IMR-90 (cell line): ENCODE measurements at regions not wholly inside any gene's neighbourhood (a gene's known extent, or its start where the extent isn't known, plus 50 kb on each side); places are given as distances from the start of the nearest gene placed in this dataset.

ENCODE experiments used
- ATAC-seq: fragments of 200-7000 bp; cut with Tn5 transposase; 2 replicates; pipeline ENCODE4 v1.9.1; 2020; ENCODE audit warnings: low read depth, mild to moderate bottlenecking, moderate library complexity
- BruUV-seq: library from RNA; stranded (reverse); fragments of 400-500 nt; replicated peaks from 2 replicates; lab custom pipeline; 2021; lab: Mats Ljungman, UMichigan
- CTCF ChIA-PET: fragments of 300-600 bp; formaldehyde crosslinking; extraction: SDS; loops from one replicate; lab custom pipeline; 2021; ENCODE audit warnings: antibody characterized with exemption; lab: Yijun Ruan, JAX
- POLR2A ChIA-PET: fragments of 300-600 bp; sonication (Branson Sonifier 250); formaldehyde crosslinking; loops from one replicate; lab custom pipeline; 2022; ENCODE audit warnings: antibody characterized with exemption; ENCODE audit not compliant: unreplicated experiment; lab: Charles Lee
- DNase-seq: peaks from one replicate; pipeline ENCODE4 v3.0.0; 2013
- H2AFZ ChIP-seq: replicated peaks from 2 replicates; pipeline ENCODE3; 2013; ENCODE audit warnings: low read length, mild to moderate bottlenecking; ENCODE audit not compliant: poor library complexity
- H2AK5ac ChIP-seq: 2 replicates; pipeline ENCODE4 v1.6.1; 2013; ENCODE audit warnings: low read depth, low read length, inconsistent platforms
- H2AK9ac ChIP-seq: replicated peaks from 2 replicates; pipeline ENCODE3; 2013; ENCODE audit warnings: mild to moderate bottlenecking, low read depth, low read length, moderate library complexity; ENCODE audit not compliant: poor library complexity
- H2BK120ac ChIP-seq: 2 replicates; pipeline ENCODE4 v1.6.1; 2013; ENCODE audit warnings: low read depth, low read length, inconsistent platforms
- H2BK15ac ChIP-seq: 3 replicates; pipeline ENCODE4 v1.6.1; 2013; ENCODE audit warnings: low read depth, low read length, inconsistent platforms
- H2BK20ac ChIP-seq: 2 replicates; pipeline ENCODE4 v1.6.1; 2013; ENCODE audit warnings: low read depth, mild to moderate bottlenecking, inconsistent platforms, low read length, moderate library complexity
- H2BK5ac ChIP-seq: 2 replicates; pipeline ENCODE4 v1.6.1; 2013; ENCODE audit warnings: mild to moderate bottlenecking, low read depth, low read length, inconsistent platforms; ENCODE audit not compliant: poor library complexity, severe bottlenecking
- H3K14ac ChIP-seq: replicated peaks from 2 replicates; pipeline ENCODE4 v1.6.1; 2013; ENCODE audit warnings: low read depth, low read length, inconsistent platforms
- H3K18ac ChIP-seq: 2 replicates; pipeline ENCODE4 v1.6.1; 2013; ENCODE audit warnings: low read depth, low read length, control low read depth
- H3K23ac ChIP-seq: 2 replicates; pipeline ENCODE4 v1.6.1; 2013; ENCODE audit warnings: low read depth, low read length, inconsistent platforms
- H3K27ac ChIP-seq: 2 replicates; pipeline ENCODE4 v1.5.1; 2013; ENCODE audit warnings: mild to moderate bottlenecking, control low read depth, low read length; ENCODE audit not compliant: insufficient read depth
- H3K27me3 ChIP-seq: 2 replicates; pipeline ENCODE4 v1.6.1; 2013; ENCODE audit warnings: low read length; ENCODE audit not compliant: control insufficient read depth, insufficient read depth
- H3K36me3 ChIP-seq: 2 replicates; pipeline ENCODE4 v1.6.1; 2013; ENCODE audit warnings: low read length, mixed read lengths; ENCODE audit not compliant: control insufficient read depth, insufficient read depth
- H3K4ac ChIP-seq: 2 replicates; pipeline ENCODE4 v1.6.1; 2013; ENCODE audit warnings: low read depth, low read length, inconsistent platforms
- H3K4me1 ChIP-seq: 2 replicates; pipeline ENCODE4 v1.6.1; 2013; ENCODE audit warnings: low read length, mixed read lengths; ENCODE audit not compliant: control insufficient read depth, insufficient read depth
- H3K4me2 ChIP-seq: 2 replicates; pipeline ENCODE4 v1.6.1; 2013; ENCODE audit warnings: low read depth, mild to moderate bottlenecking, control low read depth, low read length, moderate library complexity
- H3K4me3 ChIP-seq: 2 replicates; pipeline ENCODE4 v1.5.1; 2013; ENCODE audit warnings: low read depth, mild to moderate bottlenecking, control low read depth, low read length, moderate library complexity; ENCODE audit not compliant: insufficient read depth
- H3K56ac ChIP-seq: 2 replicates; pipeline ENCODE4 v1.6.1; 2013; ENCODE audit warnings: low read length, inconsistent platforms; ENCODE audit not compliant: insufficient read depth; ENCODE audit errors: extremely low read depth
- H3K79me1 ChIP-seq, 2 experiments: 2 replicates each; pipeline ENCODE4 v1.6.1; 2013; ENCODE audit warnings: low read length in 2 of 2, inconsistent platforms in 1 of 2, low read depth in 1 of 2
- H3K9ac ChIP-seq: 2 replicates; pipeline ENCODE4 v1.6.1; 2013; ENCODE audit warnings: low read depth, low read length, control low read depth
- H3K9me1 ChIP-seq: 2 replicates; pipeline ENCODE4 v1.6.1; 2013; ENCODE audit warnings: low read length, inconsistent platforms; ENCODE audit not compliant: insufficient read depth
- H3K9me3 ChIP-seq: 2 replicates; pipeline ENCODE4 v1.6.1; 2013; ENCODE audit warnings: low read length; ENCODE audit not compliant: control insufficient read depth, insufficient read depth
- H4K20me1 ChIP-seq: 2 replicates; pipeline ENCODE4 v1.6.1; 2013; ENCODE audit warnings: low read length, inconsistent platforms; ENCODE audit not compliant: insufficient read depth
- H4K5ac ChIP-seq: 2 replicates; pipeline ENCODE4 v1.6.1; 2013; ENCODE audit warnings: mild to moderate bottlenecking, low read depth, low read length, control low read depth
- H4K8ac ChIP-seq, 2 experiments: 2 replicates each; pipeline ENCODE4 v1.6.1; 2013; ENCODE audit warnings: low read depth in 2 of 2, low read length in 2 of 2, control low read depth in 1 of 2, inconsistent platforms in 1 of 2
- H4K91ac ChIP-seq: 2 replicates; pipeline ENCODE4 v1.6.1; 2013; ENCODE audit warnings: low read depth, low read length, inconsistent platforms; ENCODE audit not compliant: insufficient read depth
- CHD1 ChIP-seq: IDR thresholded peaks from 2 replicates; pipeline ENCODE4 v1.6.1; 2012; ENCODE audit warnings: low read depth, low read length, improper control_type of control experiment
- MAFK ChIP-seq: IDR thresholded peaks from 2 replicates; pipeline ENCODE4 v1.6.1; 2012; ENCODE audit warnings: low read depth, low read length, improper control_type of control experiment
- RCOR1 ChIP-seq: IDR thresholded peaks from 2 replicates; pipeline ENCODE4 v1.6.1; 2012; ENCODE audit warnings: mild to moderate bottlenecking, low read length, improper control_type of control experiment; ENCODE audit not compliant: insufficient replicate concordance
- RFX5 ChIP-seq: IDR thresholded peaks from 2 replicates; pipeline ENCODE4 v1.8.0; 2012; ENCODE audit warnings: low read depth, mild to moderate bottlenecking, low read length, moderate library complexity
- WGBS, 2 experiments: methylation state at CpG; one replicate each; pipeline versions ENCODE4 v1.1.5 to v1.1.7; 2013; ENCODE audit warnings: missing lambda C conversion rate in 2 of 2; ENCODE audit not compliant: insufficient read length in 1 of 2; ENCODE audit errors: extremely low coverage in 2 of 2; 5-methylcytosine and 5-hydroxymethylcytosine counted together
- dilution Hi-C: fragments of 300-500 bp; cut with HindIII; formaldehyde crosslinking; loops from one replicate; pipeline ENCODE4 v1.14.3; 2018; ENCODE audit warnings: low sequenced_read_pairs; ENCODE audit not compliant: unreplicated experiment
- in situ Hi-C: fragments of 300-500 bp; cut with MboI; formaldehyde crosslinking; loops from 3 replicates; pipeline ENCODE4 v1.14.3; 2019; ENCODE audit warnings: low sequenced_read_pairs, inconsistent platforms, mixed read lengths
- intact Hi-C: fragments of 100-400 bp; cut with micrococcal nuclease; formaldehyde crosslinking; loops from 2 replicates; pipeline ENCODE4 v1.10.0; 2022
- TF ChIP-seq, protein P1 (sequence below): fragments of 150-350 bp; IDR thresholded peaks from 2 replicates; pipeline ENCODE4 v1.6.1; 2016; ENCODE audit warnings: low read depth, mild to moderate bottlenecking, low read length, moderate library complexity, borderline replicate concordance

GRCh38 chr1:30359539-30360220, 363.7 kb downstream of the MATN1 start:
- no peak for DNase-seq
- Histone ChIP-seq H3K4ac (no peak overlapping the region), H2BK120ac (no peak overlapping the region), H4K8ac (no peak overlapping the region), H3K9ac (no peak overlapping the region), H3K18ac (no peak overlapping the region), H4K5ac (no peak overlapping the region), H4K91ac (no peak overlapping the region), H3K23ac (no peak overlapping the region), H3K27me3 (no peaks in the 10 kb centered on the region), H2AFZ (no peak overlapping the region), H3K9me3 (no peaks in the 10 kb centered on the region), H4K20me1 (no peaks in the 10 kb centered on the region), H3K14ac (no peak overlapping the region), H2BK5ac (no peak overlapping the region), H2AK9ac (no peak overlapping the region), H3K4me3 (no peak overlapping the region), H3K4me2 (no peak overlapping the region), H3K56ac (no peak overlapping the region), H3K79me1 (no peaks in the 10 kb centered on the region), H3K4me1 (no peaks in the 10 kb centered on the region), H2BK15ac (no peak overlapping the region), H3K9me1 (no peaks in the 10 kb centered on the region), H3K36me3 (no peaks in the 10 kb centered on the region), H3K27ac (no peak overlapping the region), H2BK20ac (no peak overlapping the region), H2AK5ac (no peak overlapping the region)
- BruUV-seq: no TSS peak
- dilution Hi-C loops: no loop called here
- TF ChIP-seq RFX5 (no peak), MAFK (no peak), RCOR1 (no peak), CHD1 (no peak)
- TF ChIP-seq, protein P1, sequence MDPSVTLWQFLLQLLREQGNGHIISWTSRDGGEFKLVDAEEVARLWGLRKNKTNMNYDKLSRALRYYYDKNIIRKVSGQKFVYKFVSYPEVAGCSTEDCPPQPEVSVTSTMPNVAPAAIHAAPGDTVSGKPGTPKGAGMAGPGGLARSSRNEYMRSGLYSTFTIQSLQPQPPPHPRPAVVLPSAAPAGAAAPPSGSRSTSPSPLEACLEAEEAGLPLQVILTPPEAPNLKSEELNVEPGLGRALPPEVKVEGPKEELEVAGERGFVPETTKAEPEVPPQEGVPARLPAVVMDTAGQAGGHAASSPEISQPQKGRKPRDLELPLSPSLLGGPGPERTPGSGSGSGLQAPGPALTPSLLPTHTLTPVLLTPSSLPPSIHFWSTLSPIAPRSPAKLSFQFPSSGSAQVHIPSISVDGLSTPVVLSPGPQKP: no peak
- CTCF ChIA-PET: interaction anchor here (0.6 kb wide), 1 partner anchor 10 kb away, joined by 3 read pairs; no protein-coding TSS in a partner anchor
- in situ Hi-C loops: no loop called here
- ATAC-seq: no peak
- POLR2A ChIA-PET: no interaction called here
- 36% methylated on average over 4 of the region's 12 CpGs; no CpG with 5 or more reads in 1 of the 2 experiments for WGBS, 2 experiments
- intact Hi-C loops: no loop called here
